Liver (tissue), 3 donors: ENCODE measurements at regions not wholly inside any gene's neighbourhood (a gene's known extent, or its start where the extent isn't known, plus 50 kb on each side); places are given as distances from the start of the nearest gene placed in this dataset.

ENCODE experiments used
- CTCF ChIP-seq: fragments of 150-350 bp; IDR thresholded peaks from 2 replicates; pipeline ENCODE4 v1.5.1; 2017; ENCODE audit warnings: improper control_type of control experiment, low read depth, low read length; ENCODE audit not compliant: missing input control
- FOXA2 ChIP-seq: IDR thresholded peaks from 2 replicates; pipeline ENCODE4 v1.6.1; 2016; ENCODE audit warnings: antibody characterized with exemption
- GABPA ChIP-seq, 2 donors: IDR thresholded peaks in 1 of 2; conservative IDR thresholded peaks in 1 of 2; 2 replicates each; pipeline ENCODE4 v1.6.1; 2016; ENCODE audit warnings: antibody characterized with exemption in 2 of 2, mild to moderate bottlenecking in 1 of 2, moderate library complexity in 1 of 2
- JUND ChIP-seq, 2 donors: IDR thresholded peaks; 2 replicates each; pipeline ENCODE4 v1.6.1; 2016; ENCODE audit warnings: antibody characterized with exemption in 2 of 2
- NR2F2 ChIP-seq: IDR thresholded peaks from 2 replicates; pipeline ENCODE4 v1.6.1; 2016; ENCODE audit warnings: antibody characterized with exemption
- TAF1 ChIP-seq: conservative IDR thresholded peaks from 2 replicates; pipeline ENCODE4 v1.6.1; 2016; ENCODE audit warnings: antibody characterized with exemption, mild to moderate bottlenecking
- YY1 ChIP-seq: IDR thresholded peaks from 2 replicates; pipeline ENCODE4 v1.6.1; 2016; ENCODE audit warnings: antibody characterized with exemption, mild to moderate bottlenecking
- ZBTB33 ChIP-seq: IDR thresholded peaks from 2 replicates; pipeline ENCODE4 v1.6.1; 2016; ENCODE audit warnings: antibody characterized with exemption
- TF ChIP-seq, protein P1 (sequence below): IDR thresholded peaks from 2 replicates; pipeline ENCODE4 v1.6.1; 2016; ENCODE audit warnings: antibody characterized with exemption
- TF ChIP-seq, protein P2 (sequence below): IDR thresholded peaks from 2 replicates; pipeline ENCODE4 v1.6.1; 2016; ENCODE audit warnings: antibody characterized with exemption
- donor health status: healthy.
- donor health status: healthy.

- TF ChIP-seq CTCF, result no peak
- TF ChIP-seq, protein P1, sequence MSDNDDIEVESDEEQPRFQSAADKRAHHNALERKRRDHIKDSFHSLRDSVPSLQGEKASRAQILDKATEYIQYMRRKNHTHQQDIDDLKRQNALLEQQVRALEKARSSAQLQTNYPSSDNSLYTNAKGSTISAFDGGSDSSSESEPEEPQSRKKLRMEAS, result no peak
- no peak for TF ChIP-seq YY1
- TF ChIP-seq TAF1, result no peak
- no peak for TF ChIP-seq ZBTB33
- TF ChIP-seq, protein P2, sequence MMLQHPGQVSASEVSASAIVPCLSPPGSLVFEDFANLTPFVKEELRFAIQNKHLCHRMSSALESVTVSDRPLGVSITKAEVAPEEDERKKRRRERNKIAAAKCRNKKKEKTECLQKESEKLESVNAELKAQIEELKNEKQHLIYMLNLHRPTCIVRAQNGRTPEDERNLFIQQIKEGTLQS, result no peak
- no peak for TF ChIP-seq FOXA2
- TF ChIP-seq JUND (IDR thresholded peaks at IDR 0.05), result no peak
- no peak for TF ChIP-seq GABPA (IDR thresholded peaks at IDR 0.05 in 1 of 2, conservative IDR thresholded peaks at IDR 0.05 in 1 of 2)
- no peak for TF ChIP-seq NR2F2
These were observed 866.0 kb downstream of the BRD1 start for GRCh38 chr22:48961705-48962104.
